ENCODE measurements at regions not wholly inside any gene's neighbourhood (a gene's known extent, or its start where the extent isn't known, plus 50 kb on each side); places are given as distances from the start of the nearest gene placed in this dataset.
"Not testable (repeated sequence)": the region's sequence is repeated elsewhere in the genome, so short reads cannot be mapped to it uniquely, and the experiment has no call there.

DNA sequence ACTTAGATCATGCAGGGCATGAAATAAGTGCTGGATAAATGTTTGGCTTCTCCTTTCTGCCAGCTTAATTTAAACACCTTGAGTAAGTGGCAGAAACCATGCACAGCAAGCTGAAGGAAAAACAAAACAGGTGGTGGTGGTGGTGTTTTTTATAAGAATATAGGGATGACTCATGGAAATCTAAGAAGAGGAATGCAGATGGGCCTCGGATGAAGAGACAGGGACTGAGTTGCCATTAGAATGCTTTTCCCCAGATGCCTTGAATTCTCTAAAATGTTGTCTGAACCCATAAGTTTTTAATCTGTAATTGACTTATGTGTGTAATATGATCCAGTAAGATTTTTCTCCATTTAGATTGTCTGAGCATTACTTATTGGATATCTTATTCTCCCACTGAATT, 93.1 kb upstream of the ZDHHC17 start:
- no peak for TF ChIP-seq ZNF671 (CRISPR knock-in tag; IDR thresholded peaks at IDR 0.05)
- no peak for TF ChIP-seq MAX (CRISPR knock-in tag; IDR thresholded peaks at IDR 0.05)
- no peak for TF ChIP-seq HMGA2 (CRISPR knock-in tag; IDR thresholded peaks at IDR 0.05)
- TF ChIP-seq ZNF416 (CRISPR knock-in tag; IDR thresholded peaks at IDR 0.05): no peak
- TF ChIP-seq CREB1 (CRISPR knock-in tag; IDR thresholded peaks at IDR 0.05): no peak
- no peak for TF ChIP-seq CREM (CRISPR knock-in tag; IDR thresholded peaks at IDR 0.05)
- TF ChIP-seq MLX (CRISPR knock-in tag; IDR thresholded peaks at IDR 0.05): no peak
- no peak for TF ChIP-seq RORB (CRISPR knock-in tag; IDR thresholded peaks at IDR 0.05)
- TF ChIP-seq TEAD4 (CRISPR knock-in tag; IDR thresholded peaks at IDR 0.05): no peak
- Mint-ChIP-seq H3K27me3 (ENCODE audit: low read depth) (no peaks in the 10 kb centered on the region), H3K27ac (no peak overlapping the region), H3K4me3 (no peak overlapping the region), H3K36me3 (no peaks in the 10 kb centered on the region; the same call in 1 of the 2 replicates), H3K9me3 (peaks cover 9% of the 10 kb centered on the region), H3K4me1 (peaks cover 19% of the 10 kb centered on the region)
- ATAC-seq: no peak
- DNase-seq (ENCODE audit: low spot score): no peak
- ChIA-PET CTCF (interaction anchor here (0.6 kb wide), 1 partner anchor 9 kb away, joined by 4 read pairs; no protein-coding TSS in a partner anchor), POLR2A (no interaction called here)

- Mint-ChIP-seq H3K9me3 (peaks cover 4% of the 10 kb centered on the region), H3K36me3 (no peaks in the 10 kb centered on the region; the same call in 1 of the 2 replicates), H3K27me3 (ENCODE audit: low read depth) (no peaks in the 10 kb centered on the region), H3K4me1 (0 out of 2 replicates have a peak, but pooled peaks cover 4% of the 10 kb centered on the region), H3K27ac (no peak overlapping the region), H3K4me3 (no peak overlapping the region)
- no peak for DNase-seq (ENCODE audit: low spot score)
- ChIA-PET CTCF (no interaction called here), POLR2A (no interaction called here)
- peak; percentile 92 for TF ChIP-seq HMGA2 (CRISPR knock-in tag; IDR thresholded peaks at IDR 0.05)
- TF ChIP-seq RELA (CRISPR knock-in tag; IDR thresholded peaks at IDR 0.05; ENCODE audit: borderline replicate concordance): no peak
- no peak for TF ChIP-seq ZNF219 (CRISPR knock-in tag; IDR thresholded peaks at IDR 0.05; ENCODE audit: borderline replicate concordance)
- TF ChIP-seq ZNF416 (CRISPR knock-in tag; IDR thresholded peaks at IDR 0.05): no peak
- ATAC-seq: peak; percentile 22; the same call in 1 of the 2 replicates
Measured at GRCh38 chr12:76674669-76675315, 89.1 kb upstream of the ZDHHC17 start.

GRCh38 chr12:76676261-76676660, 87.7 kb upstream of the ZDHHC17 start:
- ATAC-seq; H3K4me1 Mint-ChIP-seq; H3K27me3 Mint-ChIP-seq (ENCODE audit: low read depth); DNase-seq (ENCODE audit: low spot score); H3K27ac Mint-ChIP-seq; CTCF ChIA-PET; POLR2A ChIA-PET; H3K9me3 Mint-ChIP-seq; H3K36me3 Mint-ChIP-seq; H3K4me3 Mint-ChIP-seq: not testable (repeated sequence)

GRCh38 chr12:76678992-76679391, 84.9 kb upstream of the ZDHHC17 start:
- H3K27me3 Mint-ChIP-seq (ENCODE audit: low read depth): no peaks in the 10 kb centered on the region
- H3K4me3 Mint-ChIP-seq: no peak overlapping the region
- H3K27ac Mint-ChIP-seq: no peak overlapping the region
- no peaks in the 10 kb centered on the region for H3K4me1 Mint-ChIP-seq
- POLR2A ChIA-PET: no interaction called here
- H3K36me3 Mint-ChIP-seq: no peaks in the 10 kb centered on the region
- DNase-seq (ENCODE audit: low spot score) (no peak), ATAC-seq (no peak)
- TF ChIP-seq TEAD1 (CRISPR knock-in tag; IDR thresholded peaks at IDR 0.05) (no peak), ZNF416 (CRISPR knock-in tag; IDR thresholded peaks at IDR 0.05) (no peak), ZNF423 (CRISPR knock-in tag; IDR thresholded peaks at IDR 0.05) (no peak), MXD4 (CRISPR knock-in tag; IDR thresholded peaks at IDR 0.05; ENCODE audit: borderline replicate concordance) (no peak), CBFB (CRISPR knock-in tag; IDR thresholded peaks at IDR 0.05; ENCODE audit: low read depth) (no peak), ZNF263 (CRISPR knock-in tag; IDR thresholded peaks at IDR 0.05; ENCODE audit: low read depth) (no peak), SMAD3 (CRISPR knock-in tag; IDR thresholded peaks at IDR 0.05; ENCODE audit: borderline replicate concordance) (no peak), MYBL2 (CRISPR knock-in tag; IDR thresholded peaks at IDR 0.05) (no peak)
- TF ChIP-seq, protein P1, sequence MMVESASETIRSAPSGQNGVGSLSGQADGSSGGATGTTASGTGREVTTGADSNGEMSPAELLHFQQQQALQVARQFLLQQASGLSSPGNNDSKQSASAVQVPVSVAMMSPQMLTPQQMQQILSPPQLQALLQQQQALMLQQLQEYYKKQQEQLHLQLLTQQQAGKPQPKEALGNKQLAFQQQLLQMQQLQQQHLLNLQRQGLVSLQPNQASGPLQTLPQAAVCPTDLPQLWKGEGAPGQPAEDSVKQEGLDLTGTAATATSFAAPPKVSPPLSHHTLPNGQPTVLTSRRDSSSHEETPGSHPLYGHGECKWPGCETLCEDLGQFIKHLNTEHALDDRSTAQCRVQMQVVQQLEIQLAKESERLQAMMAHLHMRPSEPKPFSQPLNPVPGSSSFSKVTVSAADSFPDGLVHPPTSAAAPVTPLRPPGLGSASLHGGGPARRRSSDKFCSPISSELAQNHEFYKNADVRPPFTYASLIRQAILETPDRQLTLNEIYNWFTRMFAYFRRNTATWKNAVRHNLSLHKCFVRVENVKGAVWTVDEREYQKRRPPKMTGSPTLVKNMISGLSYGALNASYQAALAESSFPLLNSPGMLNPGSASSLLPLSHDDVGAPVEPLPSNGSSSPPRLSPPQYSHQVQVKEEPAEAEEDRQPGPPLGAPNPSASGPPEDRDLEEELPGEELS (CRISPR knock-in tag; IDR thresholded peaks at IDR 0.05): no peak
- TF ChIP-seq, protein P2, sequence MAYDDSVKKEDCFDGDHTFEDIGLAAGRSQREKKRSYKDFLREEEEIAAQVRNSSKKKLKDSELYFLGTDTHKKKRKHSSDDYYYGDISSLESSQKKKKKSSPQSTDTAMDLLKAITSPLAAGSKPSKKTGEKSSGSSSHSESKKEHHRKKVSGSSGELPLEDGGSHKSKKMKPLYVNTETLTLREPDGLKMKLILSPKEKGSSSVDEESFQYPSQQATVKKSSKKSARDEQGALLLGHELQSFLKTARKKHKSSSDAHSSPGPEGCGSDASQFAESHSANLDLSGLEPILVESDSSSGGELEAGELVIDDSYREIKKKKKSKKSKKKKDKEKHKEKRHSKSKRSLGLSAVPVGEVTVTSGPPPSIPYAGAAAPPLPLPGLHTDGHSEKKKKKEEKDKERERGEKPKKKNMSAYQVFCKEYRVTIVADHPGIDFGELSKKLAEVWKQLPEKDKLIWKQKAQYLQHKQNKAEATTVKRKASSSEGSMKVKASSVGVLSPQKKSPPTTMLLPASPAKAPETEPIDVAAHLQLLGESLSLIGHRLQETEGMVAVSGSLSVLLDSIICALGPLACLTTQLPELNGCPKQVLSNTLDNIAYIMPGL (CRISPR knock-in tag; IDR thresholded peaks at IDR 0.05): no peak
- CTCF ChIA-PET: interaction anchor here (1.2 kb wide), 1 partner anchor 9 kb away, joined by 3 read pairs; no protein-coding TSS in a partner anchor
- H3K9me3 Mint-ChIP-seq: peaks cover 9% of the 10 kb centered on the region
